ENCODE measurements at regions not wholly inside any gene's neighbourhood (a gene's known extent, or its start where the extent isn't known, plus 50 kb on each side); places are given as distances from the start of the nearest gene placed in this dataset.

- TF ChIP-seq, protein P1, sequence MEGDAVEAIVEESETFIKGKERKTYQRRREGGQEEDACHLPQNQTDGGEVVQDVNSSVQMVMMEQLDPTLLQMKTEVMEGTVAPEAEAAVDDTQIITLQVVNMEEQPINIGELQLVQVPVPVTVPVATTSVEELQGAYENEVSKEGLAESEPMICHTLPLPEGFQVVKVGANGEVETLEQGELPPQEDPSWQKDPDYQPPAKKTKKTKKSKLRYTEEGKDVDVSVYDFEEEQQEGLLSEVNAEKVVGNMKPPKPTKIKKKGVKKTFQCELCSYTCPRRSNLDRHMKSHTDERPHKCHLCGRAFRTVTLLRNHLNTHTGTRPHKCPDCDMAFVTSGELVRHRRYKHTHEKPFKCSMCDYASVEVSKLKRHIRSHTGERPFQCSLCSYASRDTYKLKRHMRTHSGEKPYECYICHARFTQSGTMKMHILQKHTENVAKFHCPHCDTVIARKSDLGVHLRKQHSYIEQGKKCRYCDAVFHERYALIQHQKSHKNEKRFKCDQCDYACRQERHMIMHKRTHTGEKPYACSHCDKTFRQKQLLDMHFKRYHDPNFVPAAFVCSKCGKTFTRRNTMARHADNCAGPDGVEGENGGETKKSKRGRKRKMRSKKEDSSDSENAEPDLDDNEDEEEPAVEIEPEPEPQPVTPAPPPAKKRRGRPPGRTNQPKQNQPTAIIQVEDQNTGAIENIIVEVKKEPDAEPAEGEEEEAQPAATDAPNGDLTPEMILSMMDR (IDR thresholded peaks at IDR 0.05; ENCODE audit: low read depth, low read length, missing input control), result no peak
- no peak for TF ChIP-seq SP1 (IDR thresholded peaks at IDR 0.05)
These were observed 161.4 kb downstream of the TBXT start for GRCh38 chr6:166005944-166006899.
